ENCODE measurements at regions not wholly inside any gene's neighbourhood (a gene's known extent, or its start where the extent isn't known, plus 50 kb on each side); places are given as distances from the start of the nearest gene placed in this dataset.
A peak's percentile ranks its signal among the peaks of the same experiment; 100 is the strongest.

DNA sequence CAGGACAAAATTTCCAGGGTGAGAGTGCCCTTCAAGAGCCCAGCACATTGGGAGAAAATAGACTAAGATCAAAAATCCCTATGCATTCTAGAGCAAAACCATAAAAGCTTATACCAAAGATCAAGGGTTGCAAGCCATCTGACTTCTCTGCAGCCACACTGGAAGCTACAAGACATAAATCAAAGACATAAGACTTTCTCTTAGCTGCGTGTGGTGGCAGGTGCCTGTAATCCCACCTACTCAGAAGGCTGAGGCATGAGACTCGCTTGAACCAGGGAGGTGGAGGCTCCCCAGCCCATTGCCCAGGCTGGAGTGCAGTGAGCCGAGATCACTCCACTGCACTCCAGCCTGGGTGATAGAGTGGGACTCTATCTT is 91.9 kb upstream of the NXT1 start:
- intact Hi-C loops (cut with micrococcal nuclease): no loop called here
- CTCF ChIA-PET: interaction anchor here (0.7 to 1.8 kb wide), 10 partner anchors 12 to 567 kb away, joined by 3 to 12 read pairs (median 4); no protein-coding TSS in a partner anchor
- H3K27ac Mint-ChIP-seq (ENCODE audit: low read depth, unreplicated experiment): peak overlapping the region; percentile 57

GRCh38 chr20:23257848-23258746 is 92.5 kb upstream of the NXT1 start:
- no peaks in the 10 kb centered on the region for H3K36me3 Mint-ChIP-seq (ENCODE audit: insufficient read depth, unreplicated experiment)
- ChIA-PET POLR2A (interaction anchor here (0.6 to 2.3 kb wide), 5 partner anchors 14 to 92 kb away, joined by 3 to 6 read pairs (median 3); partner anchors contain the start of gene NXT1), CTCF (interaction anchor here (0.7 to 1.8 kb wide), 10 partner anchors 10 to 919 kb away, joined by 3 to 12 read pairs (median 4); no protein-coding TSS in a partner anchor)
- no peaks in the 10 kb centered on the region for H3K27me3 Mint-ChIP-seq (ENCODE audit: insufficient read depth, unreplicated experiment)
- peaks cover 26% of the 10 kb centered on the region for H3K4me1 Mint-ChIP-seq (ENCODE audit: insufficient read depth, unreplicated experiment)
- BruUV-seq (replicated peaks): TSS peak; percentile 98
- peak overlapping the region; percentile 57 for H3K27ac Mint-ChIP-seq (ENCODE audit: low read depth, unreplicated experiment)
- H3K4me3 Mint-ChIP-seq (ENCODE audit: unreplicated experiment): no peak overlapping the region
- intact Hi-C loops (cut with micrococcal nuclease): no loop called here
- TF ChIP-seq, protein P1, sequence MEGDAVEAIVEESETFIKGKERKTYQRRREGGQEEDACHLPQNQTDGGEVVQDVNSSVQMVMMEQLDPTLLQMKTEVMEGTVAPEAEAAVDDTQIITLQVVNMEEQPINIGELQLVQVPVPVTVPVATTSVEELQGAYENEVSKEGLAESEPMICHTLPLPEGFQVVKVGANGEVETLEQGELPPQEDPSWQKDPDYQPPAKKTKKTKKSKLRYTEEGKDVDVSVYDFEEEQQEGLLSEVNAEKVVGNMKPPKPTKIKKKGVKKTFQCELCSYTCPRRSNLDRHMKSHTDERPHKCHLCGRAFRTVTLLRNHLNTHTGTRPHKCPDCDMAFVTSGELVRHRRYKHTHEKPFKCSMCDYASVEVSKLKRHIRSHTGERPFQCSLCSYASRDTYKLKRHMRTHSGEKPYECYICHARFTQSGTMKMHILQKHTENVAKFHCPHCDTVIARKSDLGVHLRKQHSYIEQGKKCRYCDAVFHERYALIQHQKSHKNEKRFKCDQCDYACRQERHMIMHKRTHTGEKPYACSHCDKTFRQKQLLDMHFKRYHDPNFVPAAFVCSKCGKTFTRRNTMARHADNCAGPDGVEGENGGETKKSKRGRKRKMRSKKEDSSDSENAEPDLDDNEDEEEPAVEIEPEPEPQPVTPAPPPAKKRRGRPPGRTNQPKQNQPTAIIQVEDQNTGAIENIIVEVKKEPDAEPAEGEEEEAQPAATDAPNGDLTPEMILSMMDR (IDR thresholded peaks at IDR 0.05; ENCODE audit: unreplicated experiment): no peak
- DNase-seq (ENCODE audit: unreplicated experiment): peak; percentile 88
- H3K9me3 Mint-ChIP-seq (ENCODE audit: unreplicated experiment): no peaks in the 10 kb centered on the region

More for the DNA sequence above, 91.9 kb upstream of the NXT1 start:
- BruUV-seq (replicated peaks): no TSS peak
- Mint-ChIP-seq H3K27me3 (ENCODE audit: insufficient read depth, unreplicated experiment) (no peaks in the 10 kb centered on the region), H3K4me3 (ENCODE audit: unreplicated experiment) (no peak overlapping the region), H3K9me3 (ENCODE audit: unreplicated experiment) (no peaks in the 10 kb centered on the region), H3K4me1 (ENCODE audit: insufficient read depth, unreplicated experiment) (peaks cover 26% of the 10 kb centered on the region), H3K36me3 (ENCODE audit: insufficient read depth, unreplicated experiment) (no peaks in the 10 kb centered on the region)
- TF ChIP-seq, protein P1 (IDR thresholded peaks at IDR 0.05; ENCODE audit: unreplicated experiment): no peak
- DNase-seq (ENCODE audit: unreplicated experiment): no peak
- POLR2A ChIA-PET: interaction anchor here (0.7 to 2.3 kb wide), 3 partner anchors 14 to 92 kb away, joined by 3 to 6 read pairs (median 5); partner anchors contain the start of gene NXT1

DNA sequence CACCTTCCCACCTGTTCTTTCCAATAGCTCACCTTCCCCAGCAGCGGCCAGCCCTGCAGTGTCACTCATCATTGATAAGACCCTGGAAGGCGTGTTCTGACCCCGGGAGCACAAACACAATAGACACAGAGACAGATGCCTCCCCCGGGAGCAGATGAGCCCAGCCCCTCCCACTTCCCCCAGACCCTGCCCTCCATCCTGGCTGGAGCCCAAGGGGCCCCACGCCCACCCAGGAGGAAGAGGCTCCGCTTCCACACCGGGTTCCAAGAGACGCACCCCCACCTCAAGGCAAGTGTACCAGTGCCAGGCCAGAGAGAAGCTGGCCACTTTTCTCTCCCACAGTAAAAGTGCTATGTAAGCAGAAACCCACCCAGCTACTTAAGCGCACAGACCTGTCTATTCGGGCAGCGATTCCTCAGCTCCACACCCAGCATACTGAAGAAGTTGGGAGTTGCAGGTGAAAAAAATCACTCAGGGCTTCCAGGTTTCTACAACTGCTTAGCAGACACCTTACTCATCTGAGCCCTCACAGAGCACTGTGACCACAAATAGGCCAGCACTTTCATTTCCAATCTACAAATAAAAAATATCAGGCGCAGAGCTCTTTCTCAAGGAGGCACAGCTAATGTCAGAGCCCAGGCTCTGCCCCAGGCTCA is 93.4 kb upstream of the NXT1 start:
- Mint-ChIP-seq H3K36me3 (ENCODE audit: insufficient read depth, unreplicated experiment) (no peaks in the 10 kb centered on the region), H3K4me3 (ENCODE audit: unreplicated experiment) (no peak overlapping the region), H3K27me3 (ENCODE audit: insufficient read depth, unreplicated experiment) (no peaks in the 10 kb centered on the region), H3K4me1 (ENCODE audit: insufficient read depth, unreplicated experiment) (peaks cover 26% of the 10 kb centered on the region), H3K9me3 (ENCODE audit: unreplicated experiment) (no peaks in the 10 kb centered on the region), H3K27ac (ENCODE audit: low read depth, unreplicated experiment) (peak overlapping the region; percentile 57)
- no TSS peak for BruUV-seq (replicated peaks)
- ChIA-PET CTCF (interaction anchor here (0.6 to 1.8 kb wide), 7 partner anchors 9 to 918 kb away, joined by 3 to 12 read pairs (median 5); no protein-coding TSS in a partner anchor), POLR2A (interaction anchor here (0.6 to 2.3 kb wide), 4 partner anchors 13 to 93 kb away, joined by 3 to 6 read pairs (median 4); partner anchors contain the start of gene NXT1)
- TF ChIP-seq, protein P1 (IDR thresholded peaks at IDR 0.05; ENCODE audit: unreplicated experiment): no peak
- peak; percentile 14 for DNase-seq (ENCODE audit: unreplicated experiment)
- intact Hi-C loops (cut with micrococcal nuclease): no loop called here
